ENCODE measurements at regions not wholly inside any gene's neighbourhood (a gene's known extent, or its start where the extent isn't known, plus 50 kb on each side); places are given as distances from the start of the nearest gene placed in this dataset.

DNA sequence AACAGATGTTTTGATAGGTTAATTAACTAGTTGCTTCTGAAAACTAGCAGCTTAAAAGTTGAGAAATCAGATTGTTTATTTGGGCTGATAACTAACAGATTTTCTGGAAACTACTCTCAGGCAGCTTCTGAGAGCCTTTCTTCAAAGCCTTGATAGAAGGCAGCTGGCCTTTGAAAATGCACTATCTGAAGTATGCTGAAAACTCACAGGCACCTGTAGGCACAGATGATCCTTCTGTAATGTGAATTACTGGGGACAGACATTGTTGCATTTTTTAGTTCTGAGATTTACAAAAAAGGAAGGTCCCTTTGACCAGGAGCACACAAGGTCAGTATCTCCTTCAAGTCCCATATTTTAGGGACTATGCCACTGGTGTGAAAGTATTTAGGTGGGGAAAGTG, 460.8 kb upstream of the CNTN5 start:
- no peak for DNase-seq (ENCODE audit: low spot score)

DNA sequence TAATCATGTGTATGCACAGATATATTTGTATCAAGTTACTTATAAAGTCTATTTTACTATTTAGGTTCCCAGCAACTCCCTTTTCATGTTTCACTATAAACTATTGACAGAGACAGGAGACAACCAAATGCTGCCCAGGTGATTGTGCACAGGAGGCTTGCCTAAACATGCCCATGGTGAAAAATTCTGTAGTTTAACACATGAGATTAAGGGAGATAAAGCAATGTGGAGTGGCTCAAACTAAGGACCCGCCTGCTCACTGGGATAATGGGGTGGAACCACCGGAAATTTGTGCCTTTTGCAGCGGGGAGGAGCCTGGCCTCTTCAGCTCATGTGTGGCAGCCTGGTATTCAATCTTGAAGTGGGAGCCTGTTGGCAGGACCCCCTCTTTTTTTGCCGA, 459.5 kb upstream of the CNTN5 start:
- DNase-seq (ENCODE audit: low spot score), result no peak

DNA sequence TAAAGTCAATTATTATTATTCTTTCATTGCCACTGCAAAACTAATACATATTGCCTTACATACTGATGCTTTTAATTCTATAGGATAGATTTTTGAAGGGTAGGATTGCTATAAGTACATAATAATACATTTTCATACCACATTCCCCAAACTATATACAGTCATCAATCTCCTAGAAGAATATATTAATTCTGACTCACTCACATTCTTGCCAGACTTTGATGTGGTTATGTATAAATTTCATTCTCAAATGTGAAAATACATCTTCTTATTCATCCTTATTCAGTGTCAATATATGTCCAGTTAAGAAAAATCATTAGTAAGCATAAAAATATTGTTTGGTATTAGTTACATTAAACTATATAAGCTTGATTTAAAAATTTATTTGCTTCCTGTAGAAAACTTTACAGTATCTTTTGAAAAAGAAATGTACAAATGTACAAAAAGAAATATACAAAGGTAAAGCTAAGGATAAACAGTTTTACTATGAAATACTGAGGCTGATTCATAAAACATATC, 458.8 kb upstream of the CNTN5 start:
- no peak for DNase-seq (ENCODE audit: low spot score)

DNA sequence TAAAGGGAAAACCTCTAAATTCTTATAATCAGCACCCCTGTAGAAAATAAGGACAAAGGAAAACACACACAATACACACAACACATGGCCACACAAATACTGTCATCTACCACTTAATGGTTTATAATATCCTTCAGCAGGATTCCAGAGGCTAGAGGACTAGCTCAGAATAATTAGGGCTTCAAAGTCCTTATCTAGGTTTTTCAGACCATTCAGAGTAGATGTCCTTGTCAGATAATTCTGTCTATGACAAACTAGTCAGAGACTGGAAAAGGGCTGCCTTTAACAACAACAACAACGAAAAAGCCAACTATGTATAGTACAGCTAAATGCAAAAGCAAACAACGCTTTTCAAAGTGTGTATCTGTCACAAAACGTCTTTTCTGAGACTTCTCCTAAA, 456.5 kb upstream of the CNTN5 start:
- no peak for DNase-seq (ENCODE audit: low spot score)

DNA sequence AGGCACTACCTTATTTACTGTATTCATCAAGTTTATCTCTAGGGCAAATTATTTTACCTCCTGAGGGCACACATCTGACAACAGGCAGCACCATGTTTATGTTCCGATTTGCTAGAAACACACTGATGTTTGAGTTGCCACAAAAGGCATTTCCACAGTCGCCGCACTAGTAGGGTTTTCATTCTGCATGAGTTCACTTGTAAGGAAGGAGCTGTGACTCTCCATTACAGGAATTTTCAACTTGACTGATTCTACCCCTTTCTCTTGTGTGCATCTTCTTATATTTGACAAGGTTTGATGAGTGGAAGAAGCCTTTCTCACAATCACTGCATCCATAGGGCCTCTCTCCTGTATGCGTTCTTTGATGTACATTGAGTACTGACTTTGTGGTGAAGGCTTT, 455.9 kb upstream of the CNTN5 start:
- DNase-seq (ENCODE audit: low spot score), result no peak

DNA sequence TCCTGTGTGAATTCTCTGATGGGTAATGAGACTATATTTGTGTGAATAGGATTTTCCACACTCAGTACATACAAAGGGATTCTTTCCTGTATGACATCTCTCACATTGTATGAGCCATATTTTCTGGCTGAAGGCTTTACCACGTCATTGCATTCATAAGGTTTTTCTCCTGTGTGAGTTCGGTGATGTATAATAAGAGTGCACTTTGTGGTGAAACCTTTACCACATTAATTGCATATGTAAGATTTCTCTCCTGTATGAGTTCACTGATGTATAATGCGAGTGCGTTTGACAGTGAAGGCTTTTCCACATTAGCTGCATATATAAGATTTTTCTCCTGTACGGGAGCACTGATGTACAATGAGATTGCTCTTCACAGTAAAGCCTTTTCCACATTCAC, 455.4 kb upstream of the CNTN5 start:
- no peak for DNase-seq (ENCODE audit: low spot score)

DNA sequence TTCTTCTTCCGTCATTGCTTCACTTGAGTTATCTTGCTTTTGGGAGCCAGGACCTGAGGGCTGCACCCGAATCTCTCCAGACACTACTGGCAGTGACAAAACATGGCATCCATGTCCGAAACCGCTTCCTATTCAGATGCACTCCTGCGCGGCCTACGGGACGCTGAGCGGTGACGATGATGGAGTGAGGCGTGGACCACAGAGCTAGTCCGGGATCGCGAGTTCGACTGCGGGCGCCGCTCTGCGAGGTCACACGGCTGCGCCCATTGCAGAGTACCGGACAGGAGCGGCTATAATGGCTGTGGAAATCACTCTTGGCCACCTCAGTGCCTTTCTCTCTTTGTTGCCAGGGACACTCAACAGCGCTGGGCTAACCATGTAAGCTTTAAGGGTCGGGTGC, 453.8 kb upstream of the CNTN5 start:
- no peak for DNase-seq (ENCODE audit: low spot score)

DNA sequence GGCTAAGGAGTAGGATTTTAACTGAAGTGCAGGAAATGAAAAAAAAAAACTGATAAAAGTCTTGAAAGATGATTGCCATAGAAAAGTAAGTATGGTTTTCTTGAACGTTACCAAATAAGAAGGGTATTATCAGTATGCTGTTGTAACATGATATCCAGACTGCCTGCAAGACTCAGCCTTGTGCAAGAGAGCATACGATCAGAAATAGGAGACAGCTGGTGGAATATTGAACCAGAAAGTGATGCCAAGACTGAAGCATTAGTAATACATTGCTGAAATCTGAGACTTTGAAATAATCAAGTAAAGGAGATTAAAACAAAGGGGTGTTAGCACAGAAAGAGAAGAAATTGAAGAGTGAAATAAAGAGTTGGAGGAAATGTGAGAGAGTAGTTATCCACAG, 452.7 kb upstream of the CNTN5 start:
- DNase-seq (ENCODE audit: low spot score), result no peak

DNA sequence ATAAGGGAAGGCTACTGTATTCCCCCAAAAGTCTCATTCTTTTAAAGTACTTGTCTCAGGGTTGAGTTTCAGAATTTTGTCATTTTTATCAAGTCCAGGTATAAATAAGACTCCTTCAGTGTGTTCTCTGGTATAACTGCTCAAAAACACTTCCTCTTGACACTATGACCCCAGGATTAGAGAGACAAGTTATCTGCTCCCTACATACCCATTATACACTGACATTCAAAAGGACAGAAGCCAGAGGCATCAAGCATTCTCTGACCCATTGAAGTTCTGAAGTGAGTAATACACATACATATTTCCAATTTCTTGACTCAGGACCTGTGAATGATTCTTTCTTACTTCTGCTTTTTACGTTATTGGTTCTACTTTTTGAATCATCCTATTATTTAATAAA, 447.8 kb upstream of the CNTN5 start:
- no peak for DNase-seq (ENCODE audit: low spot score)

DNA sequence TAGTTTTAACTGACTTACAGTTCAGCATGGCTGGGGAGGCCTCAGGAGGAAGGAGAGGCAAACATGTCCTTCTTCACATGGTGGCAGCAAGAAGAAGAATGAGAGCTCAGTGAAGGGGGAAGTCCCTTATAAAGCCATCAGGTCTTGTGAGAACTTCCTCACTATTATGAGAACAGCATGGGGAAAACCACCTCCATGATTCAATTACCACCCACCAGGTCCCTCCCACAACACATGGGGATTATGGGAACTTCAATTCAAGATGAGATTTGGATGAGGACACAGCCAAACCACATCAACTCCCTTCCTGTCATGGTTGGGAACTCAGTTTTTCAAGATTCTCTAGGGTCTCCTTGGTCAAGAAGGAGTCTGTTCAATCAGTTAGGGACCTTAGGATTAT, 432.9 kb upstream of the CNTN5 start:
- DNase-seq (ENCODE audit: low spot score), result no peak

DNA sequence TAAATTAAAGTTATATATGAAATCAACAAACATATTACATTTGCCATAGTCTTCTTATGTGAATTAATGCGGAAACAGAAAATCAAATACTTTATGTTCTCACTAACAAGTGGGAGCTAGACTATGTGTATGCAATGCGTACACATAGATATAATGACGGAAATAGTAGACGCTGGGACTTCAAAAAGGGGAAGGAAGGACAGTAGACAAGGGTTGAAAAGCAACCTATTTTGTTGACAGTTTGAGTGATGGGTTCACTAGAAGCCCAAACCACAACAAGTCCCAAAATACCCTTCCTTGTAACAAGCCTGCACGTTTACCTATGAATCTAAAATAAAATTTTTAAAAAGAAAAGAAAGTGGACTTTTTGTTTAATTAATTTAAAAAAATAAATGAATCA, 430.8 kb upstream of the CNTN5 start:
- DNase-seq (ENCODE audit: low spot score), result no peak

DNA sequence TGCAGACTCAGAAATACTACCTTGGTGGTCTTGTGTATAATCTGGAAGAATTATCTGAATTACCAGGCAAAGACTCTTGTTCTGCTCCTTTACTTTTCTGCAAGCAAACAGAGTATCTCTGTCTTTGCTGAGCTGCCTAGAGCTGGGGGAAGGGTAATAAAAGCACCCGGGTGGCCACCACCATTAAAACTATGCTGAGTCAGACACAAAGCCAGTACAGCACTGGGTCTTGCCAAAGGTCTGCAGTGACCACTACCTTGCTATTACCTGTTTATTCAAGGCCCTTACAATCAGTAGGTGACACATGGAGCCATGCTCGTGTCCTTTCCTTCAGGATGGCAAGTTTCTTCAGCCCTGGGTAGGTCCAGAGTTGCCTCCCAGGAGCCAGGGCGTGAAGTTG, 420.6 kb upstream of the CNTN5 start:
- DNase-seq (ENCODE audit: low spot score), result no peak

DNA sequence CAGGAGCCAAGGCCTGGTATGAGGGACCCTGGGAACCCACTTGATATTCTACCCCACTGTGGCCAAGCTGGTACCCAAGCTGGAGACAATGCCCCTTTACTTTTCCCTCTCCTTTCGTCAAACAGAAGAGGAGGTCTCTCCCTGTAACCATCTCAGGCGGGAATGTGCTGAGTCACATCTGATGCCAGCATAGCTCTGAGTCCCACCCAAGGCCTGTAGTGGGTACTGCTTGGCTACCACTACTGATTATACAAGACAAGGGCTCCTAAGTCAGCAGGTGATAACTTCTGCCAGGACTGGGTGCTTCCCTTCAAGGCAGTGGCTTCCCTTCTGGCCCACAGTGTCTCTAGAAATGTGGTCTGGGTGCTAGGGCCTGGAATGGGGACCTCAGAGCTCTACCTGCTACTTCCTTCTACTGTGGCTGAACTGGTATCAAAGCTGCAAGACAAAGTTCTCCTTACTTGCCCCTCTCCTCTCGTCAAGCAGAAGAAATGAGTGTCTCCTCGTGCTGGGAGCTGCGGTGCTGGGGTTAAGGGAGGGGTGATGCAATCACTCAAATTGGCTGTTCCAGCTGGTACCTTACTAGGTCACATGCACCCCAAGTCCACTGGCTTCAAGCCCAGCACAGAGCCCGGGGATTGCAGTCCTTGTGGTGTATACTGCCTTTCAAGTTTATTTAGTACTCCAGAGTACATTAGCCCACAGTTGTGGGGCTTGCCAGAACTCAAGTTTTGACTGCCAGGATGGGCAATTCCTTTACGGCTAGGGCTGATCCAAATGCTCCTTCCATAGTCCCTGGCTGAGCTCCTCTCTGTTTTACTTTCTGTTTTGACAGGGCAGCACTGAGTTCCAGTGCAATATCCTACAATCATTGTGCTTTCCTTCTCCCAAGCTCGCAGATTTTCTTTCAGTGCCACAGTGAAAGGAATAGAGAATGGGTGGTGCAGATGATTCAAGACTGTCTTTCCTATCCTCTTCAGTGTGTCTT, 419.7 kb upstream of the CNTN5 start:
- no peak for DNase-seq (ENCODE audit: low spot score)

DNA sequence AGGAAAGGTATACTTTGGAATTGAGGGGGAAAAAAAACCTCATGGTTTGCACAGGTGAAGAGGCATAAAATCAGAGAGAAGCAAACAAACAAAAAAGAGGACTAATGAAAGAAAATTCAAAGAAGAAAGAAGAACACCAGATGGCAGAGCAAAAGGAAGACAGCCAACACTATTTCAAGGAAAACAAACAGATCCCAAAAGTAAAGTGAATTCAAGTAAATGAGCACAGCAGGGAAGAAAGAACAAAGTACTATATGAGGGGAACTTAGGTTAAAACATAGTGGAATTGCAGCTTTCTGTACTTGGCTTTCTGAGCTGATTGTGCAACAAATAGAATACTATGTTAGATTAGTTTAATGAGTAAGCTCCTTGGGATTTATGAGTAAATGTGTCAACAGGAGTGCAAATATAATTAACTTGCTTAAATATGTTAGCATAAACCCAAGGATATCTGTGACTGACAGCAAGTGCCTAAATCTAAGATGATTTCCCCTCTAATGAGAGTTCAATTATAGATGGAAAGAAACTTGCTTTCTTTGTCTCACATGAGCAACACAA, 404.6 kb upstream of the CNTN5 start:
- DNase-seq (ENCODE audit: low spot score), result no peak

DNA sequence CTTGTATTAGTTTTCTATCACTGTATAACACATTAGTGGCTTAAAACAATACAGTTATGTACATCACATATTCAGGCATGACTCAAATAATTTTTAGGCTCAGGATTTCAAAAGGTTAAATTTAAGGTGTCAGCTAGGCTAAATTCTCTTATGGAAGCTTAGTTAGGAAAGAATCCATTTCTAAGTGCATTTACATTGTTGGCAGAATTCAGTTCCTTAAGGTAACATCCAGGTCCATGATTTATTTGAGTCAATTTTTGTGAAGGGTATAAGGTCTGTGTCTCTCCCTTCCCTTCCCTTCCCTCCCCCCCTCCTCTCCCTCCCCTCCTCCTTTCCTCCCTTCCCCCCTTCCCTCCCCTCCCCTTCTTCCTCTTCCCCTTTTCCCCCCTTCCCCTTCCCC, 399.0 kb upstream of the CNTN5 start:
- no peak for DNase-seq (ENCODE audit: low spot score)

DNA sequence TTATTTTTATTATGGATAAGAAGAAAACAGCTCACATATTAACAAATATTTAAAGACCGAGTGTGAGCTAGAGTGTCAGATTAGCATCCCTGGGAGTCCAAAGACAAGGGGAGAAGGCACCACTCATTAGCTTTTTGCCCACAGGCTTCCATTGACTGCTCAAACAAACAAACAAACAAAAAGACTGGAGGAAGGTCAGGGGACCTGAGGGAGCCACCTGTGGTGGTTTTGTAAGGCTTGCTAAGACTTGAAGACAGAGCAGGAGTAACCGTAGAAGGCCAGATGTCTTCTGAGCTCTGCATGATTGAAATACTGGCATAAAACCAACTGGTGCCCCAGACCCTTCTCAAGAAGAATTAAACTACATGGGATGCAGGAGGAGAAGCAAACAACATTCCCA, 395.2 kb upstream of the CNTN5 start:
- DNase-seq (ENCODE audit: low spot score), result no peak

DNA sequence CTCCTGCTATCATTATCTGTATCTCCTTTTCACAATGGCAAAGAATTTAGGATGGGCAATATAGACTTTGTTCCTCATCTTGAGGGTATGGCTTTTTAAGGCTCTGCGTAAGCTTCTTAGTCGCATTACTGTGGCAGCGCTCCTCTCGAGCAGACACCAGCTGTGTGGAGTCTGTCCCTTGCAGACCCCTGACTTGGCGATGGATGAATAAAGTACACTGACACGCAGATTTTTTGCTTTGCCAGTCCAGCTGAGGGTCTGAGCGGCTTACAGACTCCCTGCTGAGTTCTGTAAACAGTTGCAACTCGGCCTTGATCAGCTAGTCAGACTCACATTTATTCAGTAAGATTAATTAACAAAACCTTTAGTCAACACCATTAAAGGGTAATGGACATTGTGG, 390.0 kb upstream of the CNTN5 start:
- no peak for DNase-seq (ENCODE audit: low spot score)

DNA sequence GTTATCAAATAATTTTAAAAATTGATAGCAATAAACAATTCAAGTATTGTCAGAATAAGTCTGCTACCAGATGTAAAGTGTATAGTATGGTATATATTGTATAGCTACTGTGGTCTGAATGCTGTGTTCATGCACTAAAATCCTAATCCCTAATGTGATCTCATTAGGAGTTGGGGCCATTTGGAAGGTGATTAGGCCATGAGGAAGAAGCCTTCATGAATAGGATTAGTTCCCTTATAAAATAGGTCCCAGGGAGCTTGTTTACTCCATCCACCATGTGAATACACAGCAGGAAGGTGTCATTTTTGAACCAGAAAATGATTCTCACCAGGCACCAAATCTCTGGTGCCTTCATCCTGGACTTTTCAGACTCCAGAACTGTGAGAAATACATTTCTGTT, 363.0 kb upstream of the CNTN5 start:
- no peak for DNase-seq (ENCODE audit: low spot score)

DNA sequence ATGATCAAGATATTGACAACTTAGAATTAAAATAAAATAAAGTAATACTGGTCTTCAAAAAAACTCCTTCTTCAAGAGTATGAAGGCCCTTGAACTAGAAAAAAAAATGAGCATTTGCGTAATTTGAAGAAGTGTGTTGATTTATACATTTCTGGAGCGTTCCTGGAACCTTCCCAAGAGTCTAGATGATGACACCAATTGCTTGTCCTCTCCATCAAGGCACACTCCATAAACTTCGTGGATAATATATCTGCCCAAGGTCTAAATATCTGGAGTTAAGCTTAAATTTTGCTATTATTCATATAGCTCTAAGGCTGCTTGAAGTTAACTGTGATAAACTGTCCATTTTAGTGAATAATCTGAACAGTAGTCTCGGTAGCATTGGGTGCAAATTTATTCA, 361.3 kb upstream of the CNTN5 start:
- no peak for DNase-seq (ENCODE audit: low spot score)

DNA sequence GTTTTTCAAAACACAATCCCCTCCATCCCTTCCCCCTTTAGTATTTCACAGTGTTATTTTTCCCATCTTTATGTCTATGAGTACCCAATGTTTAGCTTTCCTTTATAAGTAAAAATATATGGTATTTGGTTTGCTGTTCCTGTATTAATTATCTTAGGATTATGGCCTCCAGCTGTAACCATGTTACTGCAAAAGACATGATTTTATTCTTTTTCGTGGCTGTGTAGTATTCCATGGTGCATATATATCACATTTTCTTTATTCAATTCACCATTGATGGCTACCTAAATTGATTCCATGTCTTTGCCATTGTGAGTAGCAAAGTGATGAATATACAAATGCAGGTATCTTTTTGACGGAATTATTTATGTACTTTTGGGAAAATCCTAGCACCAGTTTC, 346.4 kb upstream of the CNTN5 start:
- DNase-seq (ENCODE audit: low spot score), result no peak

DNA sequence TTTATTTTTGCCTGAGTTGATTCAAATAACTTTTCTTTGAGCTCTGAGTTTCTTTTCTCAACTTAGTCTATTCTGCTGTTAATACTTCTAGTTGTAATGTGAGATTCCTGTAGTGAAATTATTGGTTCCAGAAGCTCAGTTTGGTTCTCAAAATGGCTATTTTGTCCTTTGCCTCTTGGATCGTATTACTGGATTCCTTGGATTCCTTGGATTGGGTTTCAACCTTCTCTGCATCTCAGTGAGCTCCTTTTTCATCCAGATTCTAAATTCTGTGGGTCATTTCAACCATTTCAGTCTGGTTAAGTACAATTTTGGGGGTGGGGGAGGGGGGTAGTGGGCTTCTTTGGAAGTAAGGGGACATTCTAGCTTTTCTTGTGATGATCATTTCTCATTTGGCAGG, 341.1 kb upstream of the CNTN5 start:
- DNase-seq (ENCODE audit: low spot score), result no peak

DNA sequence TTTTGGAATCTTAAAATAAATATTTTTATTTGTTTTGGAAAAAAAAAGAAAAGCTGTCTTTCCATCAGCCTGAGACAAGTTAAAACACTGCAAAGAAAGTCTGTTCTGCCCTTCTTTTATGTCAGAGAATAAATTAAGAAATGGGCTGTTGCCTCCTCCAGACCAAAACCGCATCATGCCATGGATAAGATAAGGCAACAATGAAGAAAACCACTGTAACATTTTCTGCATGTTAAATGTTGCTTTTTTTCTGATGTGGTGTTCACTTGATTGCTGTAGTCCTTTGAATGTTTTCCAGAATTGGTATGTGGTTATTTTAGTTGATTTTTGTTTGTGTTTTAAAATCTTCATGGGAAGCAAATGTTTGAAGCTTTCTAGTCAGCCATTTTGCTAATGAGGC, 319.2 kb upstream of the CNTN5 start:
- no peak for DNase-seq (ENCODE audit: low spot score)

DNA sequence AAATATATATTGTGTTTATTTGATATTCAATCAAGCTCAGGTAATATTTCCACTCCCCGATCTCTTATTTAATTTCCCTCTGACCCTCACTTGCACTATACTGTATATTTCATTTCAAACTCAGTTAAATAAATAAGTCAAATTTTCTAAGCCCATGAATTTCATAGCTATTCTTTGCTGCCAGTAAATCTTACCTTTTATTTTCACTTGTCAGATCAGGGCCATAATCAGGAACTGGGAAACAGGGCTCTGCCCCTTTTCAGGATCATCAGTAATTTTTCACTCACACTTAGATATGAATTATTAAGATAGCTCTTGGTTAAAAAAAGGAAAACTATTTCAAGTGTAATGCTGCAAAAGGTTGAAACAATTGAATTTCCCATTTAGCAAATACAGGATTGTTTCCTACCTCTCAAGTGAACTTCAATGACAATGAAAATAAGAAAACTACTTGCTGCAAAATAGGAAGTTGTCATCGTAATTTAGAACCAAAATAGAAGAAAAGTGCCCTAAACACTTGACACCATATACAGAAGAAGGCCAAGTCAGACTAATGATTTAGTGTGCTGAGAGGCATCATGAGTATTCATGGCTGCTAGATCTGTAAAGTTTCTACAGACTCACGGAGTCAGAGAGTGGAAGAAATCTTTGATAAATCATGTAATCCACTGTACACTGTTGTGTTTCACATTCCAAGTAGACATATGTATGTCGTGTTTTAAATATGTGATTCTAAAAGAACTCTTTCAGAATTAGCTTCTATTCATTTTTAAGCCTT, 316.8 kb upstream of the CNTN5 start:
- no peak for DNase-seq (ENCODE audit: low spot score)
